ENCODE measurements at regions not wholly inside any gene's neighbourhood (a gene's known extent, or its start where the extent isn't known, plus 50 kb on each side); places are given as distances from the start of the nearest gene placed in this dataset.
A peak's percentile ranks its signal among the peaks of the same experiment; 100 is the strongest.

DNA sequence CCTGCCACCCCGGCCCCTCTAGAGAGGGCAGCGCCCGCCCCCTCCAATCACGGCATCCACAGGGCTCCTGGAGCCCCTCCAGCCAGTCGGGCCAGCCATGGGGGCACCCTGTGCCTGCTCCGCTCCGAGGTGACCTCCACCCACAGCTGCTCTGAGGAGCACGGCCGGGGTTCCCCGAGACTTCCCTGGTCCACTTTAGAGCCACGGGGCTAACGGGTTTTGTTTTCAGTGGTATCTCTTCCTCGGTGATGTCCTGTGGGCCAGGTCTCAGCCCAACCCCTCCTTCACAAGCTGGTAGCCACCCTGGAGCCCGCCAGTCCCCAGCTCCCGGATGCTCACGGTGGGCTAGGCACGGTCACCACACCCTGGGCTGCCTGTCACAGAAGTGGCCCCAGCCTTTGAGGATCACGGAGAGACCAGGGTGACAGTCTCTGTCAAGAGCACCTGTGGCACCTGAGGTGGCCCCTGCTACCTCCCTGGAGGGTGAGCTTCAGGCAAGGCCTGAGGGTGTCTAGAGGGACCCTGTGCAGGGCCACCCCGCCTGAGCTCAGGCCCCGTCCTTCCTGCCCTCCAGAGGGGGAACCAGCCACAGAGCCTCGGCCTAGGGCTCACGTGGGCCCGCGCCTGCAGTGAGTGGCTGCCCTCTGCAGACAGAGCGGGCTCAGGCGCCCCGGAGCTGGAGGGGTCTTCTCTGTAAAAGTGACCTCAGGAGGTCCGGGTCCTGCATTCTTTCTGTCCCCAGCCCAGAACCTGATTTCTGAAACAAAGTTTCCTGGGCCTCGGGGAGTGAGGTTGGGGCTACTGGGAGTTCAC lies 146.0 kb upstream of the C14orf180 start:
- no peaks in the 10 kb centered on the region for H3K9me3 ChIP-seq
- H3K27me3 ChIP-seq: no peaks in the 10 kb centered on the region
- H3K4me3 ChIP-seq: no peak overlapping the region
- no peaks in the 10 kb centered on the region for H3K36me3 ChIP-seq
- no peak for DNase-seq

DNA sequence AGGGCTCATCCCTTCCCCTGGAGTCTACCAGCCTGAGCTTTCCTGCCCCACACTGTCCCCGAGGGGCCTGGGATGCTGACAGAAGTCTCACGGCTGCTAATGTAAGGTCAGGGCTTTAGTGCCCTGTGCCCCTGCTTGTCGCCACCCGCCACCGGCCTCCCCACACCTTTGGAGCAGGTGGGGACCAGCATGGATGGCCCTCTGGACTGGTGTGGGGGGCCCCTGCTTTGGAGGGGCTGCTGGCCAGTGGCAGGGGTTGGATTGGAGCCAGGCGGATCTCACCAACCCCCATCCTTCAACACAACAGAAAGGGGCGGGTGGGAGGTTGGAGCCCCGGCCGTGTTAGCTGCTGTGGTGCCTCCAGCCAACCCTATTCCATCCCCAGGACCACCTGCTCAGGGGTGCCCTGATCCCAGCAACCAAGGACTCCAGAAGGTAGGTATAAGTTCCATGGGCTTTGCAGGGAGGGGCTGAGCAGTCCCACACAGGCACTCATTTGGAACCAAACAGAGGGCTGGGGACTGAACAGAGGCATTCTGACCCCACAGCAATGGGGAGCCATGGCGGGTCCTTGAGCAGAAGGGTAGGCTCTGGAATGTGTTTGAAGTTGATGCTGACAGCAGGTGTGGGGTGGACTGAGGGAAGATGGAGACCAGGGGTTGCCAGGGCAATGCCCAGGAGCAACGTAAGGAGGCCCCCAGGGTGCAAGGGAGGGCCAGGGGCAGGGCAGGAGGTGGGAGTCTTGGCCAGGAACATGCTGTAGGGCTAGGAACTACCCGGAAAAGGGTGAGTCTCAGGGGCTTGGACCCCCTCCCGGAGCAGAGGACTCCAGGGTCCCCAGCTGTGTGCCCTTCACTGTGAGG lies 145.1 kb upstream of the C14orf180 start:
- Histone ChIP-seq H3K4me3 (no peak overlapping the region), H3K36me3 (no peaks in the 10 kb centered on the region), H3K27me3 (no peaks in the 10 kb centered on the region), H3K9me3 (no peaks in the 10 kb centered on the region)
- no peak for DNase-seq

DNA sequence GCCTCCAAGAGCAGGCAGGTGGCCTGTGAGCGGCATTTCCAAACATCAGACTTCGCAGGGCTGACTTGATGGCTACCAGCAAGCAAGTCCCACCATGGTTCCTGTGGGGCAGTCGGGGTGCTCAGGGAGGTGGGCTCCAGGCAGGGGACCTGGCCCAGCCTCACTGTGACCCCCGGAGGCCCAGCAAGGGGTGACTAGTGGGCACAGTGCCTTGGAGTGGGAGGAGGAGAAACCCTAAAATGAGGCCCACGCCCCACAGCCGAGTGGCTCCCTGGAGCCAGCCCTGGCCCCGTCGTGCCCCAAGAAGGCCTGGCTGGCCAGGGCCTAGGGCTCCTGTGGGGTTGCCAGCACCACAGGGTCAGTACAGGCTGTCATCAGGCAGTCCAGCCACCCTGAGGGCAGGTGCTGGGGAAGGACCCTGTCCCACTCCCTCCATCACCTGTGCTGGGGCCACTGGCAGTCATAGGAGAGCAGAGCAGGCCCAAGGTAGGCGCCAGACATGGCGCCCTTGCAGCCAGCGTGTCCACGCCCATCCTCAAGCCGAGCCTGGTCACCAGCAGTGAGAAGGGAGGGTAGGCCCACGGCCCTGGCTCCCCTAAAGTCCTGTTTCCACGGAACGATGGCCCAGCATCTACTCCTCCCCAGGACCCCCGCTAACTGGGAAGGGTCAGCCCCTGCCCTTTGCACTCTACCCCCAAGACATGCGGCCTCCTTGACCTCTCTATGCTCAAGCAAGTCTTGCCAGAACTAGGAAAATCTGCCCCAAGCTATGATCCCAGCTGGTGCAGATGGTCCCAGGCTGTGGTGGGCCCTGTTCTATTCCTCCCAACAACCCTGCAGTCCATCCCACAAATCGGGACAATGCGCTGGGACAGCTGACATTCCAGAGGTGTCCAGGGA lies 144.2 kb upstream of the C14orf180 start:
- DNase-seq: no peak
- no peaks in the 10 kb centered on the region for H3K36me3 ChIP-seq
- no peaks in the 10 kb centered on the region for H3K27me3 ChIP-seq
- no peaks in the 10 kb centered on the region for H3K9me3 ChIP-seq
- no peak overlapping the region for H3K4me3 ChIP-seq

DNA sequence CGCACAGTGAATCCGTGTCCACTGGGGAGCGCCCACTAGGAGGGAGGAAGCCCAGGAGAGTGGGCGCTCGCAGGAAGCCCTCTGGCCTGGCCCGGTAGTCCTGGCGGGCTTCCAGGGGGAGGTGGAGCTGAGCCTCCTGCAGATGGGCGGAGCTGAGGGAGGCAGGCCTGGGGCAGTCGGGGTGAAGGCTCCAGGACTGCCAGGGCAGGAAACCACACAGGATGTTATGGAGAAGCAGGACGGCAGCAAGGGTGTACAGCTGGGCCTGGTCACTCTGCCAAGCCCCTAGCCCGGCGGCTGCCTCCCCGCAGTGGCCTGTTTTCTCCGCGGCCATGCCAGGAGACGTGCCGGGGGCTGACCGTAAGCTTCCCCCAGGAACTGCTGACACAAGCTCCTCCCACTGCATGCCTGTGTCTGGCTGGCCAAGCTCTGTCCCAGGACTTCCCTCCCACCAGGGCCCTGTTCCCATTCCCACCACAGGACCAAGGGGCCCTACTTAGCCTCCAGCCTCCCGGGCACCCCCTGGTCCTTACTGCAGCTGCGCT lies 143.4 kb upstream of the C14orf180 start:
- no peaks in the 10 kb centered on the region for H3K27me3 ChIP-seq
- no peaks in the 10 kb centered on the region for H3K36me3 ChIP-seq
- peak; percentile 17 for DNase-seq
- no peak overlapping the region for H3K4me3 ChIP-seq
- no peaks in the 10 kb centered on the region for H3K9me3 ChIP-seq

DNA sequence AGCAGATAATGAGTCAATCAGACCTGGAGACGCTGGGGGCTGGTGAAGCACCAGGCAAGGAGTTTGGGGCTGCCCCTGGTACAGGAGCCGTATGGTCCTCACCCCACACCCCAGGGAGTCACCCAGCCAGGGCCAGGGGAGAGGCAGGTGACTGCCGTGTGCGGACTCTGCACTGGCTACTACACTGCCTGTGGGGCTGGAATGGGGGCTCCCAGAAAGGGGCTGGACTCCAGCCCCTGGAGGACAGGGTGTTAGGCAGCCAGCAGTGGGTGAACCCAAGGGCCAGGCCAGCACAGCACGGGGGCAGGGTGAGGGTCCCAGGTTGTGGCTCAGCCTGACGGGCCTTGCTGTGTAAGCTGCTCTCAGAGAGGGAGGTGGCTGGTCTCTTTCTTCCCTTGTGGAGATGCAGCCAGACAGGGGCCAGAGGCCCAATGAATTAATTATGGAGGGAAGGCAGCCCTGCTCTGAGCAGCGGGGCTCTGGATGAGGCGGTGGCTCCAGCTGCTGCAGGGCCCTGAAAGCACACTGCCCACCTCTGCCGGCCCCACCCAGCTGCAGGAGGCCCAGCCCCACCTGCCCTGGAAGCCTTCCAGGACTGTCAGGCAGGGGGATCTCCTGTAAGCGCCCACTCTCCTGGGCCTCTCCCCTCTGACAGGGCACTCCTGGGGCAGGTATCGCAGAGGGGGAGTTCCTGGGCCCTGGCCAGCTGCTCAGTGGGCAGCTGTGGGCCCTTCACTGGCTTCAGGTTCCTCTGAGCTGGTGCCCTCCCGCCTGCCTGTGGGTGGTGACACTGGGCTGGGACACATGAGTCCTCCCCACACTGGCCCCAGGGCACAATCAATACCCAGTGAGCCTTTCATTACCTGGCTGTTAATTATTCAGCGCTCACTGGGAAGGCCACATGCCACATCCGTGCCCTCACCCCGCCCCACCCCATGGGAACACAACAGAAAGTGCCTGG lies 142.5 kb upstream of the C14orf180 start:
- H3K9me3 ChIP-seq: no peaks in the 10 kb centered on the region
- H3K4me3 ChIP-seq: no peak overlapping the region
- H3K36me3 ChIP-seq: no peaks in the 10 kb centered on the region
- no peaks in the 10 kb centered on the region for H3K27me3 ChIP-seq
- DNase-seq: no peak

- Histone ChIP-seq H3K9me3 (no peaks in the 10 kb centered on the region), H3K36me3 (no peaks in the 10 kb centered on the region), H3K4me3 (no peak overlapping the region), H3K27me3 (no peaks in the 10 kb centered on the region)
- no peak for DNase-seq
These were observed 141.9 kb upstream of the C14orf180 start for GRCh38 chr14:104437703-104438102.

DNA sequence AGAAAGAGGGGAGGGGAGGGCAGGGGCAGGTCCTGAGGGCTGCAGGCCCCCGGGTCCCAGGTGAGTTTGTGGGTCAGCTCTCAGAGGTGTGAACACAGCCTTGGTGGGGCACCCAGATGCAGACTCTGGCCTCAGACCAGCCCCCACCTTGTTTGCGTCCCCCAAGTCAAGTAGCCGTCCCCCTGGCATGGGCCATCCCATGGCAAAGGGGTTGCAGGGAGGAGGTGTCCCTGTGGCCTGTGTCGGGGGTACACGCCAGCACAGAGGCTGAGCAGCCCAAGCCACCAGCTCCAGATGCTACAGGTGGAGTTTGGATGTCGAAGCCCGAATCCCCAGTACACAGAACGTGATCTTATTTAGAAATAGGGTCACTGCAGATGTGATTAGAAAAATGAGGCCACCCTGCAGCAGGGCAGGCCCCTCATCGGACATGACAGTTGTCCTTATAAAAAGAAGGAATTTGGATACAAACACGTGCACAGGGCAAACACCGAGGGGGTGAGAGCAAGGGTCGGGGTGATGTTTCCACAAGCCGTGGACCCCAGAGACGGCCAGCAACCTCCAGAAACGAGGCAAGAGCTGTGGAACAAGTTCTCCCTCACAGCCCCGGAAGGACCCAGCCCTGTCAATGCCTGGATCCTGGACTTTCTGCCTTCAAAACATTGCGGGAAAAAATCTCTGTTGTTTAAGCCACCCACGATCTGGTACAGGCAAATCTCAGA lies 141.2 kb upstream of the C14orf180 start:
- Histone ChIP-seq H3K4me3 (no peak overlapping the region), H3K27me3 (no peaks in the 10 kb centered on the region), H3K9me3 (no peaks in the 10 kb centered on the region), H3K36me3 (no peaks in the 10 kb centered on the region)
- DNase-seq: no peak

- no peak overlapping the region for H3K4me3 ChIP-seq
- no peaks in the 10 kb centered on the region for H3K36me3 ChIP-seq
- H3K27me3 ChIP-seq: no peaks in the 10 kb centered on the region
- no peaks in the 10 kb centered on the region for H3K9me3 ChIP-seq
- no peak for DNase-seq
These were observed 139.9 kb upstream of the C14orf180 start for GRCh38 chr14:104439625-104440024.

GRCh38 chr14:104440297-104440956 lies 139.1 kb upstream of the C14orf180 start:
- Histone ChIP-seq H3K27me3 (no peaks in the 10 kb centered on the region), H3K9me3 (no peaks in the 10 kb centered on the region), H3K36me3 (no peaks in the 10 kb centered on the region), H3K4me3 (no peak overlapping the region)
- DNase-seq: no peak

- DNase-seq: no peak
- Histone ChIP-seq H3K36me3 (no peaks in the 10 kb centered on the region), H3K27me3 (no peaks in the 10 kb centered on the region), H3K4me3 (no peak overlapping the region), H3K9me3 (no peaks in the 10 kb centered on the region)
These were observed 138.1 kb upstream of the C14orf180 start for GRCh38 chr14:104441275-104442106.

GRCh38 chr14:104442107-104442551 lies 137.4 kb upstream of the C14orf180 start:
- no peaks in the 10 kb centered on the region for H3K27me3 ChIP-seq
- H3K4me3 ChIP-seq: no peak overlapping the region
- DNase-seq: no peak
- no peaks in the 10 kb centered on the region for H3K9me3 ChIP-seq
- no peaks in the 10 kb centered on the region for H3K36me3 ChIP-seq

DNA sequence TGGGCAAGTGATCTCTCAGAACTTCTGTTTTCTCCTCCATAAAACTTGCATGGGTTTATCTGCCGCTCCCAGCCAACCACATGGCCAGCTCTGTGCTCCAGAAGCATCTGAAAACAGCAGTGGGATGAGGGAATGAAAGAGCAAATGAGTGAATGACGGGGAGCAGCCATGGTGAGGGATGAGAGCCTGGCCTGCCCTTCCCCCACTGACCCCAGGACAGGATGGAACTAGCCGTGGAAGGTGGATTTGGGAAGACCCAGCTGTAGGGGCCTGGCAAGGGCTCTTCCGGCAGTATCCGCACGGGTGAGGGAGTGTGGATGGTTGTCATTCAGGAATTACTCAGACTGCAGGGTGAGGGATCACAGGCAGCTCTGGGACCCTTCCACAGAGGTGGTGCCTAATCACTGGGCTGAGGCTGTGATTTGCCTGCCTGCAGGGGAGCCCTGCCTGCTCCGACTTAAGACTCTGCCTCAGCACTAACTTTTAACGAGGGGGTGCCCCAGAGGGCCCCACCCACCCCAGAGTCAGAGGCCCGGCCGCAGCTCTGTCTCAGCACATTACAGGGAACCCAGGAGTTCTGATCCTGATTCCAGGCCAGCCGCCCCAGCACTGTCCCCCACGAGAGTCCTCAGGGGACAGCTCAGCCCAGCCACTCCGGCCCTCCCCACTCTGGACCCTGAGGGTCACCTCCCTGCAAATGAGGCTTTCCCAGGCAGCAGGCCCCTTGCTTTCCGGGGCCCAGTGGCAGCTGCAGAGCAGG lies 136.8 kb upstream of the C14orf180 start:
- no peak overlapping the region for H3K4me3 ChIP-seq
- no peak for DNase-seq
- no peaks in the 10 kb centered on the region for H3K36me3 ChIP-seq
- no peaks in the 10 kb centered on the region for H3K27me3 ChIP-seq
- H3K9me3 ChIP-seq: no peaks in the 10 kb centered on the region

DNA sequence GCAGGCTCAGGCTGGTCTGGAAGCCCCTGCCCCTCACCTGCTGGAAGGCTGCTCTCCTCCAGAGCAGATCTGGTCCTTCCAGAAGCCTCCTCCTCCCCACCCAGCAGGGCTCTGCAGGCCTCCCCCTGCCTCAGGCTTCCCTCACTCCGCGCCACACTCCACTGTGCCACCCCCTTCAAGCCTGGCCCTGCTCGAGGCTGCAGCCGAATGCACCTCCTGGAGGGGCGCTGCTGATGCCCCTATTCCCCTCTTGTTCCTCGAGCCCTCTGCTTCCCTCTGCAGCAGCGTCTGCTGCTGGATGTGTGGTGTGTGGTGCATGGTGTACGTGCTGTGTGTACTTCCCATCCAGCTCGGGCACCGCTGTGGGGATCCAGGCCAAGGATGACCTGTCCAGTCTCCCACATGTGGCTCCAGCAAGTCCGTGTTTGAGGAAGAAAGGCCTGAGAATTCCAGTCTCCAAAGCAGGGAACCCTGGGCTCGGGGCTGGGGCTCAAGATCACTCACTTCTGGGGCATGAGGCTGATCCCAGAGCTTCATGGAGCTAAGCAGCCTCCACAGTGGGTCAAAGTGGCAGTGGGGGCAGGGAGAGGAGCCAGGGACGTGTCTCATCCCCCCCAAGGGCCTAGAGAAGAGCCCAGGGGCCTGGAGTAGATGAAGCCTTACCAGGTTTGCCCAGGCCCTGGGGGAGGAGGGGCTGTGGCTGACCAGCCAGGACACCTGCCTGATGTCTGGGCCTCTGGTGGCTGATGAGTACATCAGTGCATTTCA lies 136.0 kb upstream of the C14orf180 start:
- Histone ChIP-seq H3K4me3 (no peak overlapping the region), H3K36me3 (no peaks in the 10 kb centered on the region), H3K9me3 (no peaks in the 10 kb centered on the region), H3K27me3 (no peaks in the 10 kb centered on the region)
- no peak for DNase-seq
